PC-3 (cell line): ENCODE measurements at regions not wholly inside any gene's neighbourhood (a gene's known extent, or its start where the extent isn't known, plus 50 kb on each side); places are given as distances from the start of the nearest gene placed in this dataset.

Source experiments
- CTCF ChIP-seq: fragments of 300-600 bp; sonication (generic); conservative IDR thresholded peaks from 2 replicates; pipeline ENCODE4 v1.5.1; 2017; ENCODE audit warnings: antibody characterized with exemption, low read depth, mild to moderate bottlenecking, low read length
- EZH2 ChIP-seq: fragments of 300-600 bp; sonication (generic); IDR thresholded peaks from one replicate; pipeline ENCODE4 v1.6.1; 2017; ENCODE audit warnings: antibody characterized with exemption, mild to moderate bottlenecking, low read length; ENCODE audit not compliant: unreplicated experiment
- EZH2phosphoT487 ChIP-seq: fragments of 300-600 bp; sonication (generic); IDR thresholded peaks from 2 replicates; pipeline ENCODE4 v1.6.1; 2018; ENCODE audit warnings: mild to moderate bottlenecking, antibody characterized with exemption, low read length, borderline replicate concordance

GRCh38 chr2:3966470-3966869, 263.1 kb downstream of the DCDC2C start:
- TF ChIP-seq CTCF: no peak
- TF ChIP-seq EZH2phosphoT487: no peak
- no peak for TF ChIP-seq EZH2
